ENCODE measurements at regions not wholly inside any gene's neighbourhood (a gene's known extent, or its start where the extent isn't known, plus 50 kb on each side); places are given as distances from the start of the nearest gene placed in this dataset.

- H3K4me1 Mint-ChIP-seq (ENCODE audit: low read depth) = no peaks in the 10 kb centered on the region
- no peak overlapping the region for H3K4me3 Mint-ChIP-seq
- no peaks in the 10 kb centered on the region for H3K36me3 Mint-ChIP-seq (ENCODE audit: low read depth)
- no peak for DNase-seq (ENCODE audit: low spot score)
- no peaks in the 10 kb centered on the region for H3K27me3 Mint-ChIP-seq (ENCODE audit: low read depth)
- H3K27ac Mint-ChIP-seq = no peak overlapping the region
- H3K9me3 Mint-ChIP-seq = peaks cover 14% of the 10 kb centered on the region
Observed at GRCh38 chr11:80365980-80366379, 925.1 kb upstream of the TENM4 start.

- Mint-ChIP-seq H3K9me3 (peaks cover 12% of the 10 kb centered on the region), H3K27me3 (ENCODE audit: low read depth) (no peaks in the 10 kb centered on the region), H3K4me1 (ENCODE audit: low read depth) (no peaks in the 10 kb centered on the region), H3K4me3 (no peak overlapping the region), H3K36me3 (ENCODE audit: low read depth) (no peaks in the 10 kb centered on the region), H3K27ac (no peak overlapping the region)
- DNase-seq (ENCODE audit: low spot score) = no peak
Observed at GRCh38 chr11:80365076-80365725, 924.4 kb upstream of the TENM4 start.

- H3K4me1 Mint-ChIP-seq (ENCODE audit: low read depth) = no peaks in the 10 kb centered on the region
- no peak overlapping the region for H3K27ac Mint-ChIP-seq
- no peaks in the 10 kb centered on the region for H3K27me3 Mint-ChIP-seq (ENCODE audit: low read depth)
- H3K9me3 Mint-ChIP-seq = peaks cover 6% of the 10 kb centered on the region
- DNase-seq (ENCODE audit: low spot score) = no peak
- no peak overlapping the region for H3K4me3 Mint-ChIP-seq
- H3K36me3 Mint-ChIP-seq (ENCODE audit: low read depth) = no peaks in the 10 kb centered on the region
Observed at GRCh38 chr11:80362563-80363340, 921.9 kb upstream of the TENM4 start.

GRCh38 chr11:80355251-80355650 is 914.4 kb upstream of the TENM4 start:
- no peak overlapping the region for H3K27ac Mint-ChIP-seq
- H3K9me3 Mint-ChIP-seq = peaks cover 4% of the 10 kb centered on the region
- no peaks in the 10 kb centered on the region for H3K4me1 Mint-ChIP-seq (ENCODE audit: low read depth)
- H3K36me3 Mint-ChIP-seq (ENCODE audit: low read depth) = no peaks in the 10 kb centered on the region
- no peak for DNase-seq (ENCODE audit: low spot score)
- H3K4me3 Mint-ChIP-seq = no peak overlapping the region
- H3K27me3 Mint-ChIP-seq (ENCODE audit: low read depth) = no peaks in the 10 kb centered on the region

- Mint-ChIP-seq H3K9me3 (peaks cover 5% of the 10 kb centered on the region), H3K27me3 (ENCODE audit: low read depth) (no peaks in the 10 kb centered on the region), H3K36me3 (ENCODE audit: low read depth) (no peaks in the 10 kb centered on the region), H3K27ac (no peak overlapping the region), H3K4me1 (ENCODE audit: low read depth) (no peaks in the 10 kb centered on the region), H3K4me3 (no peak overlapping the region)
- no peak for DNase-seq (ENCODE audit: low spot score)
Observed at GRCh38 chr11:80350541-80350940, 909.7 kb upstream of the TENM4 start.

GRCh38 chr11:80349997-80350396 is 909.2 kb upstream of the TENM4 start:
- Mint-ChIP-seq H3K27ac (no peak overlapping the region), H3K9me3 (peaks cover 5% of the 10 kb centered on the region), H3K27me3 (ENCODE audit: low read depth) (no peaks in the 10 kb centered on the region), H3K36me3 (ENCODE audit: low read depth) (no peaks in the 10 kb centered on the region), H3K4me1 (ENCODE audit: low read depth) (no peaks in the 10 kb centered on the region), H3K4me3 (no peak overlapping the region)
- DNase-seq (ENCODE audit: low spot score) = no peak

- H3K27me3 Mint-ChIP-seq (ENCODE audit: low read depth) = no peaks in the 10 kb centered on the region
- no peak for DNase-seq (ENCODE audit: low spot score)
- H3K4me1 Mint-ChIP-seq (ENCODE audit: low read depth) = no peaks in the 10 kb centered on the region
- H3K27ac Mint-ChIP-seq = no peak overlapping the region
- H3K36me3 Mint-ChIP-seq (ENCODE audit: low read depth) = no peaks in the 10 kb centered on the region
- H3K9me3 Mint-ChIP-seq = peaks cover 17% of the 10 kb centered on the region
- H3K4me3 Mint-ChIP-seq = no peak overlapping the region
Observed at GRCh38 chr11:80346353-80347059, 905.7 kb upstream of the TENM4 start.

GRCh38 chr11:80343436-80343835 is 902.6 kb upstream of the TENM4 start:
- Mint-ChIP-seq H3K36me3 (ENCODE audit: low read depth) (no peaks in the 10 kb centered on the region), H3K27me3 (ENCODE audit: low read depth) (no peaks in the 10 kb centered on the region), H3K4me1 (ENCODE audit: low read depth) (no peaks in the 10 kb centered on the region), H3K4me3 (no peak overlapping the region), H3K9me3 (peaks cover 22% of the 10 kb centered on the region), H3K27ac (no peak overlapping the region)
- no peak for DNase-seq (ENCODE audit: low spot score)

GRCh38 chr11:80338231-80338630 is 897.4 kb upstream of the TENM4 start:
- DNase-seq (ENCODE audit: low spot score) = no peak
- Mint-ChIP-seq H3K36me3 (ENCODE audit: low read depth) (no peaks in the 10 kb centered on the region), H3K27ac (no peak overlapping the region), H3K4me1 (ENCODE audit: low read depth) (no peaks in the 10 kb centered on the region), H3K4me3 (no peak overlapping the region), H3K9me3 (peaks cover 21% of the 10 kb centered on the region), H3K27me3 (ENCODE audit: low read depth) (no peaks in the 10 kb centered on the region)

- peaks cover 18% of the 10 kb centered on the region for H3K9me3 Mint-ChIP-seq
- H3K4me3 Mint-ChIP-seq = no peak overlapping the region
- no peak for DNase-seq (ENCODE audit: low spot score)
Observed at GRCh38 chr11:80331694-80332093, 890.9 kb upstream of the TENM4 start.

GRCh38 chr11:80330264-80330663 is 889.4 kb upstream of the TENM4 start:
- DNase-seq (ENCODE audit: low spot score) = no peak
- H3K27me3 Mint-ChIP-seq (ENCODE audit: low read depth) = no peaks in the 10 kb centered on the region
- H3K9me3 Mint-ChIP-seq = peaks cover 15% of the 10 kb centered on the region
- H3K4me1 Mint-ChIP-seq (ENCODE audit: low read depth) = no peaks in the 10 kb centered on the region
- H3K27ac Mint-ChIP-seq = no peak overlapping the region
- H3K4me3 Mint-ChIP-seq = no peak overlapping the region
- no peaks in the 10 kb centered on the region for H3K36me3 Mint-ChIP-seq (ENCODE audit: low read depth)

More at GRCh38 chr11:80331694-80332093, 890.9 kb upstream of the TENM4 start:
- H3K27me3 Mint-ChIP-seq (ENCODE audit: low read depth) = no peaks in the 10 kb centered on the region
- H3K36me3 Mint-ChIP-seq (ENCODE audit: low read depth) = no peaks in the 10 kb centered on the region
- no peak overlapping the region for H3K27ac Mint-ChIP-seq
- no peaks in the 10 kb centered on the region for H3K4me1 Mint-ChIP-seq (ENCODE audit: low read depth)

GRCh38 chr11:80328774-80329173 is 887.9 kb upstream of the TENM4 start:
- no peak for DNase-seq (ENCODE audit: low spot score)
- no peak overlapping the region for H3K4me3 Mint-ChIP-seq
- no peaks in the 10 kb centered on the region for H3K4me1 Mint-ChIP-seq (ENCODE audit: low read depth)
- no peak overlapping the region for H3K27ac Mint-ChIP-seq
- no peaks in the 10 kb centered on the region for H3K36me3 Mint-ChIP-seq (ENCODE audit: low read depth)
- H3K27me3 Mint-ChIP-seq (ENCODE audit: low read depth) = no peaks in the 10 kb centered on the region
- peaks cover 15% of the 10 kb centered on the region for H3K9me3 Mint-ChIP-seq

- H3K27ac Mint-ChIP-seq = no peak overlapping the region
- peaks cover 15% of the 10 kb centered on the region for H3K9me3 Mint-ChIP-seq
- H3K36me3 Mint-ChIP-seq (ENCODE audit: low read depth) = no peaks in the 10 kb centered on the region
- H3K27me3 Mint-ChIP-seq (ENCODE audit: low read depth) = no peaks in the 10 kb centered on the region
- DNase-seq (ENCODE audit: low spot score) = no peak
- no peak overlapping the region for H3K4me3 Mint-ChIP-seq
- no peaks in the 10 kb centered on the region for H3K4me1 Mint-ChIP-seq (ENCODE audit: low read depth)
Observed at GRCh38 chr11:80327956-80328614, 887.3 kb upstream of the TENM4 start.

GRCh38 chr11:80321786-80322185 is 881.0 kb upstream of the TENM4 start:
- peaks cover 10% of the 10 kb centered on the region for H3K9me3 Mint-ChIP-seq
- DNase-seq (ENCODE audit: low spot score) = no peak
- no peaks in the 10 kb centered on the region for H3K36me3 Mint-ChIP-seq (ENCODE audit: low read depth)
- no peak overlapping the region for H3K27ac Mint-ChIP-seq
- no peaks in the 10 kb centered on the region for H3K27me3 Mint-ChIP-seq (ENCODE audit: low read depth)
- no peaks in the 10 kb centered on the region for H3K4me1 Mint-ChIP-seq (ENCODE audit: low read depth)
- no peak overlapping the region for H3K4me3 Mint-ChIP-seq

All from T-helper 2 cell treated with Interferon-gamma antibody and Interleukin-4, amounts not matched to agents 5 μg/mL and 100 μg/mL, for 36 hours (primary cell).